T-helper 2 cell treated with Interferon-gamma antibody and Interleukin-4, amounts not matched to agents 100 ng/mL and 5 ng/mL, for 36 hours (primary cell): ENCODE measurements at regions not wholly inside any gene's neighbourhood (a gene's known extent, or its start where the extent isn't known, plus 50 kb on each side); places are given as distances from the start of the nearest gene placed in this dataset.

Experiments used
- intact Hi-C: fragments of 100-400 bp; cut with micrococcal nuclease; formaldehyde crosslinking; loops from one replicate; pipeline ENCODE4 v1.15.1; 2023

GRCh38 chr1:228867951-228868730, 132.9 kb downstream of the RHOU start:
- intact Hi-C loops: no loop called here

DNA sequence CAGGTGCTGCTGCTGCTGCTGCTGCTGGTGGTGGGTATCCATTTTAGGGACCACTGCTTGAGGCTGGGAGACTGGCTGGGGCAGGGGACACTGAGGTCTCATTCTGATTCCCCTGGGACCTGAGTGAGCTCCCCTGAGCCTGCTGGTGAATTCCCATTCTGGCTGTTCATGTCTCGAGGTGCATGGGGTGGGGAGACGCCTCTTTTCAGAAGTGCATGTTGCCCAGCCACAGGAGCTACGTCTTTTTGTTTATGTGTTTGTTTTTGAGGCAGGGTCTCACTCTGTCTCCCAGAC, 133.4 kb downstream of the RHOU start:
- intact Hi-C loops: no loop called here

- intact Hi-C loops: no loop called here
Observed at GRCh38 chr1:228869312-228869824, 134.1 kb downstream of the RHOU start.

DNA sequence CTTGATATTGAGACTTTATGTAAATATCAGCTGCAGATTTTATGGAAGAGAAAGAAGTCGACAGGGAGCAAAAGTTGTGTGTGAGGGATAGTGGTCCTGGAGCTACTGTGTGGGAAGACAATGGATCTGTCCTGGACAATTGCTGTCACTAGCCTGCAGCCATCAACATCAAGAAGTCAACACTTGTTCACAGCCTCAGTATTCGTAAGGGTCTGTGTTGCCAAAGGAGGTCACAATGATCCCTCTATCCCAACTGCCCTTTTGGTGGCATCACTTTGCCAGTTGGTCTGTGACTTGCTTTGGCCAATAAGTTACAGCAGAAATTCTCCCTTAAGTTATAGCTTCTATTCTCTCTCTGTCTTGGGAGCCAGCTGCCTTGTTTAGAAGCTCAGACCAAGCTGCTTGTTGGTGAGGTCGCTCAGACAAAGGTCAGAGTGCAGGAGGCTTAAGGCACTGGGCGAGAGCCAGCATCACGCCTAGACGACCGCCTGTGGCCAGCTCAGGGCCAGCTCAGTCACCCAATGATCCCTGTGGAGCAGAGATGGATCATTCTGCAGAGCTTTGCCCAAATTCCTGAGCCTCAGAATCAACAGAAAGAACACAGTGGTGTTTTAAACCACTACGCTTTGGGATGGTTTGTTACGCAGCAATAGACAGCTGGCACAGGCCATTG, 134.9 kb downstream of the RHOU start:
- intact Hi-C loops: no loop called here

- intact Hi-C loops: no loop called here
Observed at GRCh38 chr1:228871314-228872061, 136.2 kb downstream of the RHOU start.

GRCh38 chr1:228872080-228872479, 136.8 kb downstream of the RHOU start:
- intact Hi-C loops: no loop called here

DNA sequence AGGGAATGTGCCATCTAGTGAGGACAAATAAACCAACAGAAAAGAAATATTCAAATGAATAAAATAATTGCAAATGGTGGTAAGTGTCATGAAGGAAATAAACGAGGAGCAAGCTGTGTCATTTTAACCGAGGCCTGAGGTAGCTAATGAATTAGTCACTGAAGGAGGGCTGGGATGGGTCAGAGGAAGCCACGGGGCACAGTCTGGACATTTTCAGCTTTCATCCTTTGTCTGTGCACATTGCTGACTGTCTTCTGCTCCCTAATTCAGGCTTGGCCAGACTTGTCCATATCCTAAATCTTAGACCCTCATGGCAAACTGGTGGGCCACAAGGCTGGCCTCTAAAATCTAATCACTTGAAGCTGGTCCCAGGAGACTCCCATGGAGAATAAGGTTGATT, 138.4 kb downstream of the RHOU start:
- intact Hi-C loops: no loop called here

DNA sequence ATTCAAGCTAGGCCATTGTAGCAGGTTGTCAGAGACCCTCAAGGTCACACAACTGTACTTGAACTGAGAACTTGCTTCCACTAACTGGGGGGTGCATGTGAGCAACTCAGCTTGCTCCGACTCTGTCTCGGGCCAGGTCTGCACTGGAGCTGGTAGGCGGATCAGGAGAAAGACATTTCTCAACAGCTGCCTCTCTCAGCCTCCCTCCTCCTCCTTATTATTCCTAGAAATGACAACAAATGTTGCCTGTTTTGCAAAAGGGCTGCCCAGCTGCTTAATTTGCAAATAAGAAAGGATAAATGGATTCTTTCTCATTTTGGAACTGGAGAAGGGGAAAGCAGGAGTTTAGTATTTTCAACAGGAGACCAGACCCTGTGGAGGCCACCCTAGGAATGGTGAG, 140.5 kb downstream of the RHOU start:
- intact Hi-C loops: no loop called here

GRCh38 chr1:228876187-228876586, 140.9 kb downstream of the RHOU start:
- intact Hi-C loops: no loop called here

DNA sequence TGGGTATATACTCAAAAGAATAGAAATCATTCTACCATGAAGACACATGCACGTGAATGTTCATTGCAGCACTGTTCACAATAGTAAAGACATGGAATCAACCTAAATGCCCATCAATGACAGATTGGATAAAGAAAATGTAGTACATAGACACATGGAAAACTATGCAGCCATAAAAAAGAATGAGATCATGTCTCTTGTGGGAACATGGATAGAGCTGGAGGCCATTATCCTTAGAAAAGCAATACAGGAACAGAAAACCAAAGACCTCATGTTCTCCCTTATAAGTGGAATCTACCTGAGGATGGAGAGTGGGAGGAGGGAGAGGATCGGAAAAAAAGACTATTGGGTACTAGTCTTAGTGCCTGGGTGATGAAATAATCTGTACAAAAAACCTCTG, 143.9 kb downstream of the RHOU start:
- intact Hi-C loops: no loop called here

- intact Hi-C loops: no loop called here
Observed at GRCh38 chr1:228882041-228882770, 146.9 kb downstream of the RHOU start.

GRCh38 chr1:228882771-228883450, 147.6 kb downstream of the RHOU start:
- intact Hi-C loops: no loop called here

GRCh38 chr1:228883535-228883934, 148.3 kb downstream of the RHOU start:
- intact Hi-C loops: no loop called here

- intact Hi-C loops: no loop called here
Observed at GRCh38 chr1:228884196-228884595, 148.9 kb downstream of the RHOU start.

- intact Hi-C loops: no loop called here
Observed at GRCh38 chr1:228884615-228885566, 149.6 kb downstream of the RHOU start.

- intact Hi-C loops: no loop called here
Observed at GRCh38 chr1:228885845-228886244, 150.6 kb downstream of the RHOU start.

DNA sequence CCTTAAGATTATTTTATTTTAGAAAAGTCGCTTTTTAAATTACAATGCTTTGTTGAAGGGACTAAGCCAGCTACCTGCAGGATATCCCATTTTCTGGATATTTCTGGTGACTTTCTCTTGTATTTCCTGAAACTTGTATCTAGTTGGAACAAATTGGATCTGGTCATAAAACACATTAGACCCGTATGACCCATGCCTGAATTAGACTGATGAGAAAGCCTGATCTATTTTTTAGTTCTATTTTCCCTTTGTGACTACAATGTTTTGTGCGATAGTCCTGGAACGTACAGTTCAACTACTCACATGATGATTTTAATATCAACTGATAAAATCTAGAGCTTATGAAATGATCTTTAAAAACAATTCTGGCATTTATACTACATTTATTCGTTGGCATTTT, 151.8 kb downstream of the RHOU start:
- intact Hi-C loops: no loop called here

DNA sequence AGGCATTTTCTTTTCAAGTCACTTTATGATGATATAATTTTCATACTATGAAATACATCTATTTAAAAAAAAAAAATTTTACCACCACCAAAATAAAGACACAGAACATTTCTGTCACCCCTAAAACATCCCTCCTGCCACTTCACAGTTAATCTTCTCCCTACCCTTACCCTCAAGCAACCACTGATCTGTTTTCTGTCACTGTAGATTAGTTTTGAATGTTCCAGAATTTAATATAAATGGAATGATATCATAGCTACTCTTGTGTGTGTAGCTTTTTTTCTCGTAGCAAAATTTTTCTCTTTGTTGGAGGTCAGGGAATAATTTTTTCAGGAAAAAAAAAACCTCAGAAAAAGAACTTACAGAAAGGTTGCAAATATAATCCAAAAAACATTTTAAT, 152.7 kb downstream of the RHOU start:
- intact Hi-C loops: no loop called here

- intact Hi-C loops: no loop called here
Observed at GRCh38 chr1:228889289-228889688, 154.0 kb downstream of the RHOU start.
